Lower leg skin (tissue), 3 donors: ENCODE measurements at regions not wholly inside any gene's neighbourhood (a gene's known extent, or its start where the extent isn't known, plus 50 kb on each side); places are given as distances from the start of the nearest gene placed in this dataset.

Experiments
- CTCF ChIP-seq, 3 donors: fragments of 450-650 bp; IDR thresholded peaks; one replicate each; pipeline ENCODE4 v1.5.1; 2016; ENCODE audit warnings: antibody characterized with exemption in 3 of 3, mild to moderate bottlenecking in 3 of 3, moderate library complexity in 2 of 3
- POLR2A ChIP-seq, 2 donors: fragments of 450-650 bp; IDR thresholded peaks; one replicate each; pipeline ENCODE4 v1.6.1; 2016 to 2017; ENCODE audit warnings: antibody characterized with exemption in 2 of 2, mild to moderate bottlenecking in 1 of 2, moderate library complexity in 1 of 2

- TF ChIP-seq CTCF (IDR thresholded peaks at IDR 0.05), result no peak
- no peak for TF ChIP-seq POLR2A (IDR thresholded peaks at IDR 0.05)
Observed at GRCh38 chr14:22481546-22481945, 107.5 kb downstream of the DAD1 start.
